ENCODE measurements at regions not wholly inside any gene's neighbourhood (a gene's known extent, or its start where the extent isn't known, plus 50 kb on each side); places are given as distances from the start of the nearest gene placed in this dataset.

DNA sequence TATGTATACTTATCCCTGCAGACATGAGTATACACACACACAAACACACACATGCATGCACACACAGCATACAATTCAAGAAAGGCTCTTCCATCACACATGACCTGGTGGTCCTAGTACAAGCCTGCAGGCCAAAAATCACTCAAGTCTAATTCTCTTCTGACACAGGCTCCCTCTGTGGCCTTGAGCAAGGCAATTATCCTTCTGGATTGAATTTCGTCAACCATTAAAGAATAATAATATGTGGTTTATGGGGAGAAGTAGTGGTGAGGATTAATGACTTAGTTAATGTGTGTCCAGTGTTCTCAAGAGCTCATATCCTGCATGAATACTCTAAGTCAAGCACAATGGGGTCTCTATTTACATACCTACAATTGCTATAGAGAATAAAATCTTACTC, 161.8 kb upstream of the KIAA1217 start:
- H3K4me3 Mint-ChIP-seq, result no peak overlapping the region
- H3K36me3 Mint-ChIP-seq, result no peaks in the 10 kb centered on the region
- no peak overlapping the region for H3K27ac Mint-ChIP-seq
- peaks cover 15% of the 10 kb centered on the region for H3K4me1 Mint-ChIP-seq
- TF ChIP-seq CTCF (IDR thresholded peaks at IDR 0.05; ENCODE audit: unreplicated experiment), result no peak
- peaks cover 3% of the 10 kb centered on the region for H3K9me3 Mint-ChIP-seq
- no peak for DNase-seq (ENCODE audit: low spot score in 2 of 2, unreplicated experiment in 2 of 2)
- H3K27me3 Mint-ChIP-seq (ENCODE audit: low read depth), result no peaks in the 10 kb centered on the region

GRCh38 chr10:24054421-24054820, 154.5 kb upstream of the KIAA1217 start:
- Mint-ChIP-seq H3K9me3 (peaks cover 13% of the 10 kb centered on the region), H3K27ac (no peak overlapping the region), H3K4me3 (no peak overlapping the region), H3K27me3 (ENCODE audit: low read depth) (no peaks in the 10 kb centered on the region), H3K36me3 (no peaks in the 10 kb centered on the region), H3K4me1 (no peaks in the 10 kb centered on the region)
- TF ChIP-seq CTCF (IDR thresholded peaks at IDR 0.05; ENCODE audit: unreplicated experiment), result no peak
- DNase-seq (ENCODE audit: low spot score in 2 of 2, unreplicated experiment in 2 of 2), result no peak

DNA sequence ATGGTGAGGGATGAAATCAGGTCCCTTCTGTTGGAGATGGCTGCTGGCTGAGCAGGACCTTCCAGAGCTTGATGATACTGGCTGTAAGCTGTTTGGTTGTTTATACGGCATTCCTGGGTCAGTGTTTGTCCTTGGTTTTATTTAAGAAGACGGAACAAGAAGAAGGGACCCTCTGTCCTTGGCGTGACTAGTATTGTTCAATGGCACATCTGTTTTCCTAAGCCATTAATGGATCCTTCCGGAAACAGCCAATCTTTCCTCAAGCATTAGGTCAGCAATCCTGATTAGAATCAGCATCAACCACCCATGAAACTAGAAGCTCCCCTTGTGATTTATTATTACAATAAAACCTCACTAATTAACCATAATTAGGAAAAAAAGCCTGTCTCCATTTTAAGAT, 128.7 kb upstream of the KIAA1217 start:
- H3K9me3 Mint-ChIP-seq, result peaks cover 4% of the 10 kb centered on the region
- no peak for TF ChIP-seq CTCF (IDR thresholded peaks at IDR 0.05; ENCODE audit: unreplicated experiment)
- no peaks in the 10 kb centered on the region for H3K36me3 Mint-ChIP-seq
- peaks cover 17% of the 10 kb centered on the region for H3K4me1 Mint-ChIP-seq
- no peaks in the 10 kb centered on the region for H3K27me3 Mint-ChIP-seq (ENCODE audit: low read depth)
- peak overlapping the region; percentile 3 for H3K27ac Mint-ChIP-seq
- DNase-seq (ENCODE audit: low spot score in 2 of 2, unreplicated experiment in 2 of 2), result no peak
- H3K4me3 Mint-ChIP-seq, result no peak overlapping the region

- H3K9me3 Mint-ChIP-seq, result peaks cover 8% of the 10 kb centered on the region
- H3K27ac Mint-ChIP-seq, result peak overlapping the region; percentile 84
- no peak for DNase-seq (ENCODE audit: low spot score in 2 of 2, unreplicated experiment in 2 of 2)
- no peak overlapping the region for H3K4me3 Mint-ChIP-seq
- H3K4me1 Mint-ChIP-seq, result peaks cover 32% of the 10 kb centered on the region
- H3K27me3 Mint-ChIP-seq (ENCODE audit: low read depth), result no peaks in the 10 kb centered on the region
- H3K36me3 Mint-ChIP-seq, result no peaks in the 10 kb centered on the region
- TF ChIP-seq CTCF (IDR thresholded peaks at IDR 0.05; ENCODE audit: unreplicated experiment), result no peak
These were observed 122.4 kb upstream of the KIAA1217 start for GRCh38 chr10:24086296-24087086.

GRCh38 chr10:24091256-24091655, 117.7 kb upstream of the KIAA1217 start:
- Mint-ChIP-seq H3K4me3 (no peak overlapping the region), H3K27me3 (ENCODE audit: low read depth) (no peaks in the 10 kb centered on the region), H3K27ac (peak overlapping the region; percentile 60), H3K36me3 (peaks cover 8% of the 10 kb centered on the region), H3K9me3 (peaks cover 17% of the 10 kb centered on the region), H3K4me1 (peaks cover 36% of the 10 kb centered on the region)
- TF ChIP-seq CTCF (IDR thresholded peaks at IDR 0.05; ENCODE audit: unreplicated experiment), result no peak
- DNase-seq (ENCODE audit: low spot score in 2 of 2, unreplicated experiment in 2 of 2), result no peak
